DMS 273 (cell line): ENCODE measurements at regions not wholly inside any gene's neighbourhood (a gene's known extent, or its start where the extent isn't known, plus 50 kb on each side); places are given as distances from the start of the nearest gene placed in this dataset.
"Not testable (repeated sequence)": the region's sequence is repeated elsewhere in the genome, so short reads cannot be mapped to it uniquely, and the experiment has no call there.

ENCODE experiments used
- DNase-seq: peaks from one replicate; lab custom pipeline; 2025; ENCODE audit not compliant: unreplicated experiment; lab: John Stamatoyannopoulos, UW

- no peak for DNase-seq
These were observed 611.4 kb upstream of the CDH5 start for GRCh38 chr16:65754820-65755691.

- no peak for DNase-seq
These were observed 614.0 kb upstream of the CDH5 start for GRCh38 chr16:65752522-65752844.

- no peak for DNase-seq
These were observed 614.6 kb upstream of the CDH5 start for GRCh38 chr16:65751622-65752521.

GRCh38 chr16:65749506-65749905, 617.0 kb upstream of the CDH5 start:
- no peak for DNase-seq

GRCh38 chr16:65746941-65747340, 619.5 kb upstream of the CDH5 start:
- DNase-seq: no peak

GRCh38 chr16:65745201-65745708, 621.2 kb upstream of the CDH5 start:
- DNase-seq: no peak

GRCh38 chr16:65744401-65744800, 622.1 kb upstream of the CDH5 start:
- DNase-seq: no peak

GRCh38 chr16:65743558-65743957, 621.7 kb upstream of the CDH11 start:
- DNase-seq: no peak

GRCh38 chr16:65740711-65741110, 618.8 kb upstream of the CDH11 start:
- no peak for DNase-seq

GRCh38 chr16:65739518-65739917, 617.7 kb upstream of the CDH11 start:
- DNase-seq: no peak

GRCh38 chr16:65737831-65738230, 616.0 kb upstream of the CDH11 start:
- DNase-seq: no peak

- DNase-seq: not testable (repeated sequence)
These were observed 613.8 kb upstream of the CDH11 start for GRCh38 chr16:65735615-65736014.

GRCh38 chr16:65733721-65734120, 611.9 kb upstream of the CDH11 start:
- no peak for DNase-seq

GRCh38 chr16:65731833-65732232, 610.0 kb upstream of the CDH11 start:
- DNase-seq: no peak

- DNase-seq: no peak
These were observed 606.8 kb upstream of the CDH11 start for GRCh38 chr16:65728652-65729051.

- no peak for DNase-seq
These were observed 606.3 kb upstream of the CDH11 start for GRCh38 chr16:65728167-65728566.

- DNase-seq: no peak
These were observed 605.8 kb upstream of the CDH11 start for GRCh38 chr16:65727534-65728137.

GRCh38 chr16:65725156-65725845, 603.4 kb upstream of the CDH11 start:
- DNase-seq: no peak

- no peak for DNase-seq
These were observed 600.6 kb upstream of the CDH11 start for GRCh38 chr16:65722429-65722828.

GRCh38 chr16:65717846-65718245, 596.0 kb upstream of the CDH11 start:
- no peak for DNase-seq
